GM18499 (cell line): ENCODE measurements at regions not wholly inside any gene's neighbourhood (a gene's known extent, or its start where the extent isn't known, plus 50 kb on each side); places are given as distances from the start of the nearest gene placed in this dataset.
A peak's percentile ranks its signal among the peaks of the same experiment; 100 is the strongest.

Source experiments
- ATAC-seq: cut with Tn5 transposase; IDR thresholded peaks from one replicate; pipeline ENCODE4 v1.9.1; 2021; ENCODE audit warnings: moderate number of reproducible peaks; ENCODE audit not compliant: insufficient read depth, unreplicated experiment

DNA sequence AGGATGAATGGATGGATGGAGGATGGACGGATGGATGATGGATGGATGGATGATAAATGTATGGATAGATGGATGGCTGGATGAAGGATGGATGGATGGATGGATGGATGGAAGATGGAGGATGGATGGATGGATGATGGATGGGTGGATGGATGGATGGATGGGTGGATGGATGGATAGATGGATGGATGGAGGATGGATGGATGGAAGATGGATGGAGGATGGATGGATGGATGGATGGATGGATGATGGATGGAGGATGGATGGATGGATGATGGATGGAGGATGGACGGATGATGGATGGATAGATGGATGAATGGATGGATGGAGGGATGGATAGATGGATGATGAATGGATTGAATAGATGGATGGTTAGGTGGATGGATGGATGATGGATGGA, 210.6 kb upstream of the IGF1R start:
- no peak for ATAC-seq

DNA sequence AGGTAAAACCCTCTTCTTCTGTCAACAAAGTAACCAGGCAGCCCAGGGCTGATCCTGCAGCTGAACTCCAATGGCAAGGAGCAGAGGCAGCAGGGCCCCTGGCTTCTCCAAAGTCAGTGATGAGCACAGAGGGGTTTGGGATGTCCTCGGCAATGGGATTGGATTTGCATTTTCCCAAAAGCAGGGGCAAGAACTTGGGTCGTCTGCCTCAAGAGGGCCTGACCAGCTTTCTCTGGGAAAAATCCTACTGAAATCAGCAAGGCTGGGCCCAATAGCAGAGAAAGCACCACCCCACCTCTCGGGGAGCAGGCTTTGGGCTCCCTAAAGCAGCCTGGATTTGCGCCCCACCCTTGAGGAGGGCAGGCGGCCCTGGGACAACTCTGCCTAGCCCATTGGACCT, 210.0 kb upstream of the IGF1R start:
- no peak for ATAC-seq

DNA sequence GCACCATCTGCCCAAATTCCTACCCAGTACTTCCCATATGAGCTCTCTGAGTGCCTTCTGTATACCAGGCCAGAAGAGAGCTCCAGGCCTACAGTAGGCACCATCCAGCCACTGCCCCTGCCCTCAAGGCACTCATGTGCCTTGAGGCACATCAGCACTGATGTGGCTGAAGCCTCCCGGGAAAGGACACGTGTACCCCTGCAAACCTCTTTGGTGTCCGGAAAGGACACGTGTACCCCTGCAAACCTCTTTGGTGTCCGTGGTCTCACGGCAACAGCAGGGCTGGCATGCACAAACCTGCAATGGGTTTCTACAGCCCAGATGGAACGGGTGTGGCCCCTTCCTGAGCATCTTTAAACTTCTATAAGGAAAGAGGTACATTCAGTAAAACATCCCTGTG, 209.4 kb upstream of the IGF1R start:
- no peak for ATAC-seq

DNA sequence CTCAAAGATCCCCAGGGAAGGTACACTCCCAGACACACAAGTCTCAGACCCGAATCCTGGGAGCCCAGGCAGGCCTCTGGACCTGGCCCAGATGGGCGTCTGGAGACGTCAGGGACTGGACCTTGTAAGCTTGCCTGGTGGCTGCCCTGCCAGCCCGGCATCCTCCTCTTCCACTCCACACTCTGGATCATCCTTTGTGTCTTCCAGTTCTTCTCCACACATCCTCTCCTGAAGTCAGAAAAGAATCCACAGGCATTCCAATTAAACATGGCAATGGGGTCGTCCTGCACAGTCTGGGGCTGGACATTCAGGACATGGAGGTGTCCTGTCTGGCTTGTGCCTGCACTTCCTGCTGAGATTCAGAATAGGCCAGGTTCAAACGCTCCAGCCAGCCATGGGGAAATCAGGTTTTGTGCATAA, 208.8 kb upstream of the IGF1R start:
- no peak for ATAC-seq

DNA sequence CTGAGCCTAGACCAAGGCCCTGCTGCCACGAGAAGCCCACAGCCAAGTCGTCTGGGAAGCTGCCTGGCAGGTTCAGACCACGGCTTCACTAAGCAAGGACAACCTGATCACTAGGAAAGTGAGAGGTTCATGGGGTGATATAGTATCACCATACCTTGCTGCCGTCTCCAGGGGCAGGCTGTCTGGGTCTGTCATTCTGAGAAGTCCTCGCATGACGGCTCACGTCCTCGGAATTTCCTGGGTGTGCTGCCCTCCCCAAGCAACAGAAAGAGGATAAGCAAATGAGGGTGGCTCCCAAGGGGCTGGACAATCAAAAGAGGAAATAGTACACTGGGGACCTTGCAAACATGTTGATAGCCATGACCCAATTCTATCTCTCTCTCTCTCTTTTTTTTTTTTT, 207.4 kb upstream of the IGF1R start:
- peak; percentile 64 for ATAC-seq

DNA sequence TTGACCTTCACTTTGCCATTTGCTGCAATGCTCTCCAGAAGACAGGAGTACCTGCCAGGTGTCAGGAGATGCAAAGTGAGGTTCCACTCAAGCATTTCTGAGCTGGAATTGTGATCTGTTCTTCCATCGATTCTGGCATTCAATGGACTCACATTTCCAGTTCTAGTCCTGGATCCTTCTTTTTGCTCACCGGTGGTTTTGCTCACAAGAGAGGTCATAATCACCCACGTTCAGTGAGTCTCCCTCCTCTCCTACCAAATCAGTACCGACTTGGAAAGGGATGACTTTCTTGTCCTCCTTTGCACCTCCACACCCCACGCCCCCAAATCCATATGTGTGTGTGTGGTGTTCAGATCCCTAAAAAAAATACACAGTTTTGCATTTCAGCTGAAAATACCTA, 206.7 kb upstream of the IGF1R start:
- no peak for ATAC-seq

DNA sequence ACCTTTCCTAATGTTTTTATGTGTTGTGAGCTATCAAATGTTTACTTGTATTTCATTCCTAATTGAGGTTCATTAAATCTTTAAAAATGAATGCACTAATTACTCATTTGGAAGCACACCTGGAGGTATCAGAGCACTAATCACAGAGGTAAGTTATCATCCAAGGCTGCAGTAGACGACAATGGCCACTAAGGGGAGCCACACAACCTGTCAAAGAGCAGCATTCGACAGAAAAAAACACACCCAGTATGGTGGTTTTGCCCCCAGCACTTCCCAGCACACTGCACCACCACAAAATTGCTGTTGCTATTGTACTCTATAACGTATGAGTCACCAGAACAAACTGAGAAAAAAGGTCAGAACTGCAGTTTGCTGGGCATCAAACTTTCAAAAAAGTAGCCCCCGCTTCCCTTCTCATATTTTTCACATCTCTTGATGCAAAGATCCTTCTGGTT, 205.9 kb upstream of the IGF1R start:
- ATAC-seq = peak; percentile 67

DNA sequence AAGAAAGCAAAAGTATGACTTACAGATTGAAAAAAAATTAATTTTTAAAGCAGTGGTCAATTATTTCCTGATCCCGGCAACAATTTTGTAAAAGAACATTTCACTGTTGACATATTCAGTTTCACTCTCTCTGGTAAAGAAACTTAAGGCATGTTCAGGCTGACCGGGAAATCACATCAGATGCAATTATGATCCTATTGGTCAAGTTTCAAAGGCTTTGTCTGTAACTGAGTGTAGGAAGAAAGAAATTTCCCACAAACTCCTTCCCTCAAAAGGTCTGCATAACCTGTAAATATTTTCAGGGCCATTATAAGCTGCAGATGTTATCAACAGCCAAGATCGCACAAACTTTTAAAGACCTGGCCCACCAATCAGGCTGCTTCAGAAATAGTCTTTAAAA, 205.4 kb upstream of the IGF1R start:
- ATAC-seq = no peak

DNA sequence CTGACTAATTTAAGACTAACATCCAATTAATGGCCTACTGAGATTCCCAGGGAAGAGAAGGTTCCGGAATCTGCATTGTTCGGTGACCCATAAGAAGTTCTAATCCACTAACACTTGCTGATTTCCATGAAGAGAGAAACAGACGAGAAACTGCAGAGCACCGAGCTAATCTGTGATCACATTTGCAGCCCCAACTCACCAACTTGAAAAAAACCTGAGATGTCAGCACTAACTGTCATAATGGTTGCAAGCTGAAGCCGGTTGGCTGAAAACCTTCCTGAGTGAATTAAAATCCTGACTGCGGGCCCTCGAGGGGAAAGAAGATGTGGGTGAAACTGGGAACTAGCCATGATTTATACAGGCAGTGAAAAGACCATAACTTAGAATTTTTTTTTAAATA, 204.8 kb upstream of the IGF1R start:
- no peak for ATAC-seq

DNA sequence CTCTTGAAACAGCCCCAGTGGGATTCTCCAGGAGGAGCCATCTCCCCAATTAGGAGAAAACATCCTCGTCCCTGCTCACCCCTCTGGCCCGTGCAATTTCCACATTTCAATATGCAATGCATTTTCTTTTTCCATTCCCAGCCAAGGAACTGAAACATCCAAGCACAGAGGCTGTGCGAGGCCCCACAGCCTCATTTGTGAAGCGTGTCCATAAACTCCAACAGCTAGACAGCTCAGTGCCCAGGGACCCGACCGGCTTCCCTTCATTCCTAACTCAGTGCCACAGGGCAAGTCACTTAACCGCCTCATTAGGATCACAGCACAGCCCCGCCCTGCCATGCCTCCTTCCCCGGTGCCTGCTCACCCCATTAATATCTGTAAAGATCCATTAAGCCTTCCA, 204.2 kb upstream of the IGF1R start:
- no peak for ATAC-seq

DNA sequence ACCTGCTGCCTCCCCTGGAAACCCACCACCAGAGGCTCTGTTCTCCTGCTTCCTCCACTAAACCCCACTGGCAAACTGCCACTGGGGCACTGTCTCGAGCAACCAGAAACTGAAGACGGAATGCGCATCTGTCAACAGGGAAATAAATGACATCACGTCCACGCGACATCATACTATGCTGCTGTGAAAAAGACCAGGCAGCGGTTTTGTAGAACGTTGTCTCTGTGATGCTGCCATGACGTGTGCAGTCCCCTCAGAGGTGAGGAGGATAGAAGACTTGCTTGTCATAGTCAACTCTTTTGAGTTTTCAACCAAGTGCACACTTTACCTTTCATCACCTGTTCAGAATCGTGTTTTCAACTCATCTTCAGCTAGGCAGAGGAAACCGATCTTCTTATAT, 203.0 kb upstream of the IGF1R start:
- no peak for ATAC-seq

DNA sequence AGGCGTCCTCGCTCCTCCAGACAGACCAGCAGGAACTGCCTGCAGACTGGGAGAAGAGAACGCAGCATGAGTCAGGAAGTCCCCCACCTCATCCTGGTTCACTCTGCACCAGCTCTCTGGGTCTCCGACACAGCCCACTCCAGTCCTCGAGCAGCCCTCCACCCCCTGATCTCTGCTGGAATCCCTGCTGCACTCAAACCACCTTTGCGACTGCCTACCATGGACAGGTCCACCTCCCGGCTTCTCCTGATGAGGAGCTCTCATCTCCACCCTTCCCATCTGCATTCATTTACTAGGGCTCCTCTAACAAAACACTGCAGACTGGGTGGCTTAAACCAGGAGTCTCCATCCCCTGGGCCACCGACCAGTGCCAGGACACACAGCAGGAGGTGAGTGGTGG, 202.3 kb upstream of the IGF1R start:
- no peak for ATAC-seq

DNA sequence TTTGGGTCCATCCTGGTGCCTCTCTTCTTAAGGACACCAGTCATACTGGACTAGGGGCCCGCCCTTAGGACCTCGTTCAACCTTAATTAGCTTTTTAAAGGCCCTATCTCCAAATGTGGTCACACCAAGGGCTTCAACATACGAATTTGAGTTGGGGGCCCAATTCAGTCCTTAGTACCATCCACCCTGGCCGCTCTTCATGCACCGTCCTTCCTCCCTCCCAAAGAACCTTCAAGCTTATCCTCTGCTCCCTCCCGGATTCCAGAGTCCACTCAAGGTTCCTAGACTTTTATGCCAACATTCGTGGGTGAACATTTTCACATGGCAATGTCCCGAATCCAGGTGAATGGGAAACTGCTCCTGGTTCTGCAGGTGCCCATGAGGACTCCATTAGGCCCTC, 201.3 kb upstream of the IGF1R start:
- ATAC-seq = no peak

DNA sequence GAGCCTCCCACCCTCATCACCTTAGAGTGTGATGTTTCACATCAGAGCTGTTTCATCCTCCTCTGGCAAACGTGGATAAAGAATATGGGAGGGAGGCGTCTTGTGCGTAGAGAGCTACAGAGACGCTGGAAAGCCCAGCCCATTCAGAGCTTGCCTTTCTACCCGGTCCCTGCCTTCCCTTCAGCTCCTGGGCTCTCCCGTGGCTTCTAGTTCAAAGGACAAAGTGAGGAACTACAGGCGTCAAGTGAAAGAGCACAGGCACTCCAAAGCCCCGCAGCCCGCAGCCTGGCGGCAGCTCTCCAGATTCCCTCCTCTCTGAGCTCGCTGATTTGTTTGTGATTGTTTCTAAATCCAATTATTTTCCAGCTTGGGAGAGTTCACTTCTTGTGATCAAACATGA, 197.1 kb upstream of the IGF1R start:
- ATAC-seq = no peak

DNA sequence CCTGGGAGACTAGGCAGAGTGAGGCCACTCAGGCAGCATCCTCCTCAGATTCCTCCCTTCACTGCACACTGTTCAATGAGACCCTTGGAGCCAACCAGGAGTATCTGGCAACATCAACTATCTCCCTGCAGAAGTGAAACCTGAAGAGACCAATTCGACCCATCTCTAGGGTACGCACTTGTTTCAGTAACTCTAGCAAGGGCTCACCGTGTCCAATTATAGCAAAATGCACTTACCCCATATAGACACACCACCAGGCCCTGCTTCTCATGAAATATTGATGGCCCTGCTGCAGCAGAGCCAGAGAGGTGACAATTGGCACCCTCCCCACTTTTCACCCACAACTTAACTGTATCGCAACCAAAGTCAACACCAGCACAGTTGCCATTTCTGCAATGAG, 196.1 kb upstream of the IGF1R start:
- no peak for ATAC-seq

DNA sequence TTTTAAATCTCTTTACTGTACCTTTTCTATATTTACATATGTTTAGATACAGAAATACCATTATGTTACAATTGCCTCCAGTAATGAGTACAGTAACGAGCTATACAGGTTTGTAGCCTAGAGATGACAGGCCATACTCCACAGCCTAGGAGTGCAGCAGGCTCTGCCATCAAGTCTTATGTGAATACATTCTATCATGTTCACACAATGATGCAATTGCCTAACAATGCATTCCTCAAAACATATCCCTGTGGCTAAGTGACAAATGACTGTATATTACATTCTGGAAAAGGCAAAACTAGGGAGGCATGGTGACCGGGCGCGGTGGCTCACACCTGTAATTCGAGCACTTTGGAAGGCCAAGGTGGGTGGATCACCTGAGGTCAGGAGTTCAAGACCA, 192.4 kb upstream of the IGF1R start:
- ATAC-seq = no peak

DNA sequence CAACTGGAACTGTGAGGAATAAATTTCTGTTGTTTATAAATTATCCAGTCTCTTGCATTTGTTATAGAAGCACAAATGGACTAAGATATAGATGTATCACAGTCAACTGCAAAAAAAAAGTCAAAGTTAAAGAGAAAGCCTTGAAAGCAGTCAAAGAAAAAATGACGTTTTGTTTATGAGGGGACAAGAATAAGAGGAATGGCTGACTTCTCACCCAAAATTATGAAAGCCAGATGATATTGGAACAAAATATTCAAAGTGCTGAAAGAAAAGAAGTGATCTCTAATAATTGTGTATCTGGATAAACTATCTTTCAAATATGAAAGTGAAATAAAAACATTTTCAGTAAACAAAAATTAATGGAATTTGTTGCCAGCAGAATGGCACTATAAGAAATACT, 171.8 kb upstream of the IGF1R start:
- ATAC-seq = no peak

DNA sequence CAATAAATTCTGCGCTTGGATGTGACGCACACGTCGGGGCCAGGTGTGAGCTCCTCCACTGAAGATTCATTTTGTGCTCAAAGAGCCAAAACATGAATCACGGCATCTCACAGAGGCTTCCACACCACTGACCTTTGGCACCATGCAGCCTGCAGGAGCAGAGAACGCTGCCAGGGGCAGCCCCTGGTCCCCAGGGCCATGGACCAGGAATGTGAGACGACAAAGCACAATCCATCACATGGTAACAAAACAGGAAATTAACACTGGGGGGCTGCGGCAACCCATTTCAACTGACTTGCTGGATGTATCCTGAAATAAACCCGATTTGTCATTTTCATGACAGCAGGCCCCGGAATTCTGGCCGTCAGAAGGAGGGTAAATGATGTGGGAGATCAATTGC, 167.5 kb upstream of the IGF1R start:
- ATAC-seq = no peak

DNA sequence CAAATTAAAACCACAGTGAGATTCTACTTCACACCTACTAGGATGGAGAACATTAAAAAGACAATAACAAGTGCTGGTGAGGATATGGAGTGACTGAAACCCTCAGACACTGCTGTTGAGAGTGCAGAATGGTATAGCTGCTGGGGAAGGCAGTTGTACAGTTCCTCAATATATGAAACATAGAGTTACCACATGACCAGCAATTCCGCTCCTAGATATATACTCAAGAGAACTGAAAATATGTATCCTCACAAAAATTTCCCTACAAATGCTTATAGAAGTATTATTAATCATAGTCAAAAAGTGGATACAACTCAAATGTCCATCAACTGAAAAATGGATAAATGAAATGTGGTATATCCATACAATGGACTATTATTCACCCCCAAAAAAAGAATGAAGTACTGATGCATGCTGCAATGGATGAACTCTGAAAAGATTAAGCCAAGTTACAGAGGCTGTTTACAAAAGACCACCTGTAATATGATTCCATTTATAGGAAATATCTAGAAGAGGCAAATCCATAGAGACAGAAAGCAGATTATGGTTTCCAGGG, 164.7 kb upstream of the IGF1R start:
- no peak for ATAC-seq

DNA sequence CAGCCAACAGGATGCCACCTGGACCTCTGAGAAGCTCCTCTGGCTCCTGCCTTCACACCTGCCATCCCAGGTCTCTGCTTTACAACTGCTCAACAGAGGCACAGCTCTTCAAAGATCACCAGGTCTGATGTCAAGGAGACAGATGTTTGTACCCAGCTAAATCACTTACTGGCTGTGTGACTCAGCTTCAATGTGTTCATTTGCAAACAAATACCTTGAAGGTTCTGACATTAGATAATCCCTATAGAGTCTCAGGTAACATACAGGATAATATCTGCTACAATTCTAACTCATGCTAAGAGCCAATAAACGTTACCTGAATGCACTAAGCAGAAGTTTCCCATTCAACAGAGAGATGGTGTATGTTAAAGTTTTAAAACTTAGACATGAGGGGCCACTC, 163.4 kb upstream of the IGF1R start:
- ATAC-seq = no peak

DNA sequence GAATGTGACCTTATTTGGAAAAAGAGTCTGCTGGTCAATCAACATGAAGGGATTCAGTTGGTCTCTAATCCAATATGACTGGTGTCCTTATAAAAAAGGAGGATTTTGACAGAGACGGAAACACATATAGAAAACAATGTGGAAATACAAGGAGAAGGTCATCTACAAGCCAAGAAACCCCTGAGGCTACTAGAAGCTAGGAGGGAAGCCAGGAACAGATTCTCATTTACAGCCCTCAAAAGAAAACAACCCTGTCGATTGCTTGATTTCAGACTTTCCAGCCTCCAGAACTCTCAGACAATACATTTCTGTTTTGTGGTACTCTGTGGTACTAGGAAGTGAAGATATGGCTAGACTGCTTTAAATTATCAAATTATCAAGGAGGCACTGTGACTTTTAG, 162.9 kb upstream of the IGF1R start:
- no peak for ATAC-seq

DNA sequence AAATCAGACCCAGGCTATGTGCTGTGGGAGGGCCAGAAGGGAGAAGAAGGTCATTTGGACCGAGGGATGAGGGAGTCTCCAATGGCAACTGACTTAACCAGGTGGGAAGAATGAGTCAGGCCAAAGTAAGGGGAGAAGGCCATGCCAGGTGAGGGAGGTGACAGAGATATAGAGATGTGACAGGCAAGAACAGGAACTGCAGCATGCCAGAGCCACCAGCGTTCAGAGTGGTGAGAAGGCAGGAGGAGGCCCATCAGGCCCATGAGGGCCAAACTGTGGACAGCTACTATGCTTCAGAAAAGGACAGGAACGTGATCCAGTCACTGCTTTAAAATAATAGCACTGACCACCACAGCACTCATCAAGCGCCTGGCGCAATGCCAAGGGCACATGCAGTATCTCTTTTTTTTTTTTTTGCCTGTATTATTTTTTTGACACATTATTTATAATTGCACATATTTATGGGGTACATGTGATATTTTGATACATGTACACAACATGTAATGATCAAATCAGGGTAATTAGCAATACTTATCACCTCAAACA, 154.3 kb upstream of the IGF1R start:
- ATAC-seq = no peak

DNA sequence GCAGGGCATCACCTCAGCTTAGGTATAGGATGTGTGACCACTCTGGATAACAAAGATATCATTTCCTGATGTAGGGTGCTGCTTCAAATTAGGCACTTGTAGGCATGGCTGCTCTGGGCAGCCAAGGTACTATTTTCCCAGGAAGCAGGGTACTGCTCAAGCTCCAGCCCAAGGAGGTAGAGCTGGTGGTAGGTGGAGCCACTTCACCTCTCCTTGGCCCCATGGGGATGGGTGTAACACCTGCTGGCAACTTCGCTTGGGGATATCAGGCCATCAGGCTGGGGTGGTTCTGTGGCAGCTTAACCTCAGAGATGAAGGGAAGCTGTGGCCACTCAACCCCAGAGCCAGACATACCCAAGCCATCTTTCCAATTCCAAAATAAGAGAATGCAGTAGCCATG, 147.1 kb upstream of the IGF1R start:
- ATAC-seq = no peak
